NCI-H774 (cell line): ENCODE measurements at regions not wholly inside any gene's neighbourhood (a gene's known extent, or its start where the extent isn't known, plus 50 kb on each side); places are given as distances from the start of the nearest gene placed in this dataset.

ENCODE experiments used
- DNase-seq: peaks from one replicate; lab custom pipeline; 2025; lab: John Stamatoyannopoulos, UW

- no peak for DNase-seq
Measured at GRCh38 chr4:137676357-137676998, 144.2 kb upstream of the PCDH18 start.

DNA sequence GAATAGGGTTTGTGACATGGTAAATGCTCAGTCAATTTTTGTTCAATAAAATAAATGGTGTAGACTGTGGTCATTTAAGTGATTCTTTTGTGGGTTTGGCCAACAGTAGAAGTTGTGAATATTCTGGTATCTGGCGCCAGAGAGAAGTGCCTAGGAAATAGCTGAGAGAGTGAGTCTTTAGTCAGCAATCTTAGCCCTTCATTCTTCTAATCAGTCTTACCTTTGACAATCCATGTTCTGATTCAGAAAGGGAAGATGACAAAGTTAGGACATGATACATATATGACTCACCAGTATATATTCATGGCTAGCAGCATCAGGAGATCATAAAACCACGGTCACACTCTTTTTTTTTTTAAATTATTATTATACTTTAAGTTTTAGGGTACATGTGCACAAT, 141.8 kb upstream of the PCDH18 start:
- DNase-seq = no peak

GRCh38 chr4:137668885-137669545, 136.7 kb upstream of the PCDH18 start:
- no peak for DNase-seq

GRCh38 chr4:137664416-137664815, 132.1 kb upstream of the PCDH18 start:
- DNase-seq = no peak

DNA sequence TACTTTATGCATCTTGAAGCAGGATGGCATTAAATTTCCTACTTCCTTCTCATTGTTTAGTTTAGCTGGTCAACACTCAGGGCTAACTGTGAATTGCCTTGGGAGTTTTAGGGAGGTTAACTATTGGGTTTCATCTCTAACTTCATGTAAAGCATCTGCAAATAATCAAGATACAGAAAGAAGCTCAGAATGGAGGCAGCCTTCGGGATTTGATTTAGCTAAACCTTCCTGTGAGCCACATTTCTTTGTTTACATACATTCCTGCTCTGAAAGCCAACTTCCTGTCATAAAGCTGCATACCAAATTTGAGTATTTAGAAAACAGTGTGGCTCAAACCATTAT, 131.7 kb upstream of the PCDH18 start:
- DNase-seq = no peak

- no peak for DNase-seq
Measured at GRCh38 chr4:137663251-137664045, 131.2 kb upstream of the PCDH18 start.

DNA sequence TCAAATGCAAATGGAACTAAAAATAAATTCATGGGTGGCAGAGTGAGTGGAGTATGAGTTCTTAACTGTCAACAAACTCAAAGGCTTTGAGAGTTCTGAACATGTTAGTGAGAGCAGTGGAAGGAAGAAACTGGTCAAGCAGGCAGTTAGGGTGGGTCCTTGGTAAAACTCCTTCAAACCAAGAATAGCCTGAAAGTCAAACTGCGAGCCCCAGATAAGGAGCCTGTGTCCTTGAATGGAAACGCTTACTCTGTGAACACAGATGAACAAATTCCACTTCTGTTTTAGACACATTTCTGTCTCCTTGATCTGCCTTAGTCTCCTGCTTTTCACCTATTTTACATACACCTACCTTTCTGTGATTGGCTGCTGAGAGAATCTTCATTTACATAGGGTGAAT, 129.4 kb upstream of the PCDH18 start:
- DNase-seq = no peak

GRCh38 chr4:137660211-137660610, 127.9 kb upstream of the PCDH18 start:
- DNase-seq = no peak

DNA sequence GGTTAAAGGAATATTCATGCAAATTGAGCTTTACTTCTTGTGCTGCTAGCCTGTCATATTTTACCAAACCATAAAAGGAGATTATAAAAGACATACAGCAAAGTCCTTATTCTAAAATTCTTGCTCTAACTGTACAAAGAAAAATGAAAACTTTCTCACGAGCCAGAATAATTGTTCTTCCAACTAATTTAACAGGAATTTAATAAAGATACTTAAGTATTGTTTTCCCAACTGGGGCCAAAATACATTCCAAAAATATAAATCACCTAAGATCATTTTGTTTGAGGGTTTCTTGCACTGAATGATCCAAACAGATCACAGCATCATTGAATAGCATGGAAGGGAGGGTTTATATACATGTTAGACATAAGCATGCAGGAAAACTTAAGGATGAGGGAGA, 127.1 kb upstream of the PCDH18 start:
- DNase-seq = no peak

DNA sequence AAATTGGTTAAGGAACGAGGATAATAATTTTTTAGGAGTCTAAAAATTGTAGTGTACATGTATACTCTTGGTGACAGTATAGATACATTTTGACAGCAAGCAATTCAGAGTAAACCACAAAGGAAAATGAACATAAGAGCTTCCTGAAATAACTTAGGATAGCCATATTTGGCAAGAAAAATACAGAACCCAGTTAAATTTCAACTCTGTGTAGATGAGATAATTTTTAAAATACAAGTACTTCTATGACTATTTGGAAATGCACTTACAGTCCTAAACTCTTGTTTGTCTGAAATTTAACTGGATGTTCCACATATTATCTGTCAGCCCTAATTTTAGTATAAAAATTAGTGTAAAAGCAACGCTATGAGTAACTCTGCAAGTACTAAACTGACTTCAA, 124.4 kb upstream of the PCDH18 start:
- no peak for DNase-seq

GRCh38 chr4:137655302-137655701, 123.0 kb upstream of the PCDH18 start:
- no peak for DNase-seq

DNA sequence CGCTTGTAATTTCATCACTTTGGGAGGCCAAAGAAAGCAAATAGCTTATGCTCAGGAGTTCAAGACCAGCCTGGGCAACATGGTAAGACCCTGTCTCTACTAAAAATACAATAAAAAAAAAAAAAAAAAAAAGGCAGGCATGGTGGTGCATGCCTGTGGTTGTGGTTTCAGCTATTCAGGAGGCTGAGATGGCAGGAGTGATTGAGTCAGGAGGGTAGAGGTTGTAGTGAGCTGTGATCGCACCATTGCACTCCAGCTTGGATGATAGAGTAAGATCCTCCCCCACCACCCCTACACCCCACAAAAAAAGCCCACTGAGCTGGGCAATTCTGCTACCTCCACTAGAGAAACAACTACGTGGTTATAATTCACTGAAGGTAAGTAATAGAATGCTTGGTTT, 118.8 kb upstream of the PCDH18 start:
- no peak for DNase-seq

GRCh38 chr4:137649711-137650450, 117.6 kb upstream of the PCDH18 start:
- no peak for DNase-seq

DNA sequence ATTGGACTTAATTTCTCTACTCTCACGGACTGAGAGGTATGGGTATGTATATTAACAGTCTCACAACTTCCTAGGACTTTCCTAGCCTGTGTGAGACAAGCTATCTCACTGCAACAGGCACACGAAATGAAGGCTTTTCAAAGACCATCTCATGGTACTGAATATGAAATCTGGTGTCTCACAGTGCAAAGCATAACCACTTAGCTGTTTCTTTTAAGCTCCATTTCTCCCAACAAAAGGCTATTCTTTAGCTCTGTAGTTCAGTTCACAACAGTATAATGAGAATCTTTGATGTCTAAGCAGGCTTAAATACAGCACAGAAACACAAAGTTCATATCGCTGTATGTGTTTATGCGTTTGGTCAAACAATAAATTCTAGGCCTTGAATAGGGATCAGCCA, 116.2 kb upstream of the PCDH18 start:
- no peak for DNase-seq

- no peak for DNase-seq
Measured at GRCh38 chr4:137647375-137647774, 115.1 kb upstream of the PCDH18 start.

DNA sequence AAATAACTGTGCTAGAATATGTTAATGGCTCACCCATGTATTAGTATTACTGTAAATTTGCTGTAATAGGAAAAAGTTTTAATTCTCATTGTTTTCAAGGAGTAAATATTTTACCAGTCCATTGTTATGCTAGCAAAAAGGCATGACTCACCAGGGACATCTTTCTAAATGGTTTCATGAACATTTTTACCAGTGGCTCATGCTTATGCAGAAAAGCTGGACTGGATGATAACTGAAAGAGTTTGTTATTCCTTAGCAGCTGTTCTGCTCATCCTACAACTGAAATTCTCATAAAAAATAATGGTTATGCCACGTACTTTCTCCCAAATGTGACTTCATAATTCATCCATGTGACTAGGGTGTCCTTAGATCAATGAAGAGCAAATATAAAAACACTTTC, 111.9 kb upstream of the PCDH18 start:
- DNase-seq = no peak

GRCh38 chr4:137641544-137641943, 109.2 kb upstream of the PCDH18 start:
- no peak for DNase-seq

- no peak for DNase-seq
Measured at GRCh38 chr4:137640838-137641158, 108.5 kb upstream of the PCDH18 start.

- DNase-seq = no peak
Measured at GRCh38 chr4:137640156-137640837, 108.0 kb upstream of the PCDH18 start.

DNA sequence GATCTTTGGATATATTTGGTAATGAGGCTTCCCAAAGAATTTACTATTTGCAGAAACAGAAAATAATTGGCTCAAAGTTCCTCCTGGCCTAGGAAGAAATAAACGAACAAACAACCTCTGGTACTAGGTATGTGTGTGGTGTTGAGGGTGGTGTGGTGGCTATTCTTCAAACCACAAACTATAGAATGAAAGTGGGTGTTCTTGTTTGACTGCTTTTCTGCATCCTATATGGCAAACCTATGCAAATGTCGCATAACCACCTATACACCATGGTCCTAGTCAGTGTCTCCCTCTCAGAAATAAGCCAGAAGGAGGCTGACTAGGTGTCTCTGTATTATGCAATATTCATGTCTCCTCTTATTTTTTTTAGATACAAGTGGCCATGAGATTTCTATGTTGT, 106.6 kb upstream of the PCDH18 start:
- no peak for DNase-seq

DNA sequence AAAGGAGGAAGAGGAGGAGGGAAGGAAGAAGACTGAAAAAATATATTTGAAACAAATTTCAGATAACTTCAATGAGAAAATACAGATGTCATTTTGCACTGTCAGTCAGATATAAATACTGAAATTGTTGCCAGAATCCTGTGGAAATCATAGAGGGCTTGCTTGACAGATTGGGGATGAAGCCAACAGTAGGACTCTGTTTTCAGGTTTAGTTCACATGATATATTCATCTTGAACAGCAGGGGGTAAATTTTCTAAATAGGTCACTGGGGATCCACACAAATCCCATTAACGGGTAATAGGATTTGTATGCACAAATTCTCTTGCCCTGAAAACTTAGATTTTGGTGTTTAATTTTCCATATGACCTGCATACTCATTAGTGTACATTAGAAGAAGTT, 103.3 kb upstream of the PCDH18 start:
- DNase-seq = no peak

DNA sequence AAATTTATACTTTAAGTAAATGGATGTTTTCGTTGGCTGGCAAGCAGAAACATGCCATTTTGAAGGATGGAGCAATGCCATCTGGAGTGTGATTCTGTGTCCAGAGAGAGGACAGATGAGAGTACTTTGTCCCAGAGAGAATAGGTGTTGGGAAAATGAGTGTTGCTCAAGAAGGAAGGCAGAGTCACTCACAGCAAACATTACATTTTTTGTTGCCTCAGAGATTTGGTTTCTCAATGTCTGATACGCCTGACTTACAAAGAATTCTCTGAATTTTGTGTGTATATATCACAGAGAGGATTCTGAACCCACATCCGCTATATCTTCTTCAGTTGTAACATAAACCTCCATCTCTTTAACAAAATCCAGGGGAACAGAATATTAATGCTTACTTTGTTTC, 102.8 kb upstream of the PCDH18 start:
- DNase-seq = no peak
